ENCODE measurements at regions not wholly inside any gene's neighbourhood (a gene's known extent, or its start where the extent isn't known, plus 50 kb on each side); places are given as distances from the start of the nearest gene placed in this dataset.

- TF ChIP-seq POLR2AphosphoS5 (IDR thresholded peaks at IDR 0.05) (no peak), CTCF (IDR thresholded peaks at IDR 0.05) (no peak), POLR2A (IDR thresholded peaks at IDR 0.05) (no peak), EP300 (IDR thresholded peaks at IDR 0.05) (no peak)
These were observed 107.1 kb upstream of the FTMT start for GRCh38 chr5:121744577-121744976.
